ENCODE measurements at regions not wholly inside any gene's neighbourhood (a gene's known extent, or its start where the extent isn't known, plus 50 kb on each side); places are given as distances from the start of the nearest gene placed in this dataset.

DNA sequence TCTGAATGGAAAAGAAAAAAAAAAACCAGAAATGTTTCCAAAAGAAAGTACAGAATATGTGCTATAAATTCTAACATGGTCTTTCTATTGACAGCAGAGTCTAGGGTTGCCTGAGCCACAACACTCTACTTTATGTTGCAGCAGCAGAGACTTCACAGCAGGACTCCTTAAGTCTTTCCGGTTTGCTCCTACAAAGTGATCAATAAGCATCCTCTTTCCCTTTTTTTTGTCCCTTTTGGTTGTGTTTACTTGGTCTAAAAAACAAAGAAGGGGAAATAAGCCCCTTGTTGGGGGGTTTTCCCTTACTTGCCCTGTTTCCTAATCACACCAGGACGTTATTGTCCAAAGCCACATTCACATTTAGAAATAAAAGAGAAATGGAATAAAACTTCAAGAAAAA is 163.1 kb upstream of the MPPED2 start:
- DNase-seq (ENCODE audit: low spot score) = no peak
- in situ Hi-C loops (cut with HindIII; ENCODE audit: low sequenced_read_pairs) = no loop called here

DNA sequence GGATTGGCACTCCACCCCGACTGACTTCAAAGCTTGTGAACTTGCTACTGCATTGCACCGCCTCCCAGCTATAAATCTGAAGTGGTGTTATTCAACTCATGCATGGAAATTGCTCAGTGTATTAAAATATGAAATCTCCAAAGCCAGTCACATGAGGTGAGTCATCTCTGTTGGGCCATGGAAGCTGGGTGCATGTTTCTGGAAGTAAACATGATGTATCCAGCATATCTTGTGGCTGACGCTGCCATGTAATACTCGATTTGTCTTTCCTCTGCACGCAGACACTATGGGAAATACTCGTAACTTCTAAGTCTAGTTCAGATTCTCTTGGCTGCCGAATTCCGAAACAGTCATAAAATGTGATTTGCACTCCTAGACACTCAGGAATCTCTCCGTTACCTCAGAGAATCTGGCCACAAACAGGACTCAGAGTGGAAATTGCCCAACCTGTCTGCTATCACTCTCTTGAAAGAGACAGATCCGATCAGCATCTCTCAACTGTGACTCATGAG is 154.9 kb upstream of the MPPED2 start:
- no peak for DNase-seq (ENCODE audit: low spot score)
- in situ Hi-C loops (cut with HindIII; ENCODE audit: low sequenced_read_pairs) = no loop called here

DNA sequence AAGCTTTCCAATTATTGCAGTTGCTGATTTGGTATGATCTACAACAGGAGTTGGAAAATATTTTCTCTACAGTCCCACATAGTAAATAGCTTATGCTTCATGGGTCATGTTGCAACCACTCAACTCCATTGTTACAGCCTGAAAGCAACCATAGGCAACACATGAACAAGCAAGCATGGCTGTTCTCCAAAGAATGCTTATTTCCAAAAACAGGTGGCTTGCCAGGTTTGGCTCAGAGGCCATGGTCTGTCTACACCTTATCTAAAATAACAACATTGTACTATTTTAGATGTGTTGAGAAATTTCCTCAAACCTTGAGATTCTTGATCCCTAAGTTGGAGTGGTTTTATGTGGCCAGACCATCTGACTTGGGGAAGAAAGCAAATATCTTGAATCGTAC is 153.9 kb upstream of the MPPED2 start:
- in situ Hi-C loops (cut with HindIII; ENCODE audit: low sequenced_read_pairs) = no loop called here
- no peak for DNase-seq (ENCODE audit: low spot score)

DNA sequence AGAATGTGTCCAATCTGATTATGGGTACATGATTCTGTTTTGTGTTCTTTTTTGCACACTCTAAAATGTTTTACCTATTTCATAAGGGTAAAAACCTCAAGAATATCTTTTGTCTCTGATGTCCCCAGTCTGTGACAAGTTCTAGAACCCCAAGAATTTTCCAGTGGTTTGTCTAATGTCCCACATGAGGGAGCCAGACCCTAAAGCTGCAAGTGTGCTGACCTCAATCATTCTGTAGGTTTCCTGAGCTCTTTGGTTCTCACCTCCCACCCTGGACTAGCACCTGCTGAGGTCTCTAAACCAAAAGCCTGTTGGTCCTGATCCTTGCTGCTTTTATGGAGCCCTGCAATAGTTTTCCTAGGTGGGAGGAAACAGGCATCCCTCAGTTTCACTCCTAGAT is 149.8 kb upstream of the MPPED2 start:
- in situ Hi-C loops (cut with HindIII; ENCODE audit: low sequenced_read_pairs) = no loop called here

DNA sequence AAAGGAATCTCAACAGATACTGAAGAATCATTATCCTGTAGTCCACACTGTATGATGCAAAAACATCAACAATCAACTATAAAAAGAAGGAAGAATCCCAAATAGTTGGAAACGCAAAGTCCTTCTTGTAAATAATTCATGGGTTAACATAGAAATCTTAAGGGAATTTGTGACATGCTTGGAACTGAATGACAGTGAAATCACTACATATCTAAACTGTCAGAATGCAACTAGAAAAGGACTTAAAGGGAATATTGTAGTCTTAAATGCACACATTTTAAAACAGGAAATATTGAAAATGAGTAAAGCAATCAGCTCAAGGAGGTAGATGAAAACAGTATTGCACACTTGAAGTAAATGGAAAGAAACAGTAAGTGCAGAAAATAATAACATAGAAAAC is 147.6 kb upstream of the MPPED2 start:
- in situ Hi-C loops (cut with HindIII; ENCODE audit: low sequenced_read_pairs) = no loop called here
- DNase-seq (ENCODE audit: low spot score) = no peak

More for the DNA sequence above, 149.8 kb upstream of the MPPED2 start:
- DNase-seq (ENCODE audit: low spot score) = no peak

DNA sequence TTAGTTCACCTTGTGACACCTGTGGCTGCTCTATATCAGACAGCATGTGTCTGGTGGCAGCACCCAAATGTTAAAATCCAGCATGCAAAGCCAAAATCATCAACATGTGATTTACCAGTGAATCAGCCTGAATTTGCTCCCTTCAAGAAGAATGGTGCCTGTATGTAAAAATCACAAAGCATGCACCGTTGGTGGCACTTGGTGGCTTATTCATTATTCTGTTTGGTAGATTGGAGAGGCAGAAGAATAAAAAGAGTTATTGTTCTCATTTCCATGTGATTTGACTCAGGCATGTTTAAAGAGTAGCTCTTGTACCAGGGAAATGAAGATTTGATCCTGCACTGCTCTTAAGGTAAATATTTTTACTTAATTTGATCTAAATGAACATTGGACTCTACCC is 143.9 kb upstream of the MPPED2 start:
- in situ Hi-C loops (cut with HindIII; ENCODE audit: low sequenced_read_pairs) = no loop called here
- no peak for DNase-seq (ENCODE audit: low spot score)

DNA sequence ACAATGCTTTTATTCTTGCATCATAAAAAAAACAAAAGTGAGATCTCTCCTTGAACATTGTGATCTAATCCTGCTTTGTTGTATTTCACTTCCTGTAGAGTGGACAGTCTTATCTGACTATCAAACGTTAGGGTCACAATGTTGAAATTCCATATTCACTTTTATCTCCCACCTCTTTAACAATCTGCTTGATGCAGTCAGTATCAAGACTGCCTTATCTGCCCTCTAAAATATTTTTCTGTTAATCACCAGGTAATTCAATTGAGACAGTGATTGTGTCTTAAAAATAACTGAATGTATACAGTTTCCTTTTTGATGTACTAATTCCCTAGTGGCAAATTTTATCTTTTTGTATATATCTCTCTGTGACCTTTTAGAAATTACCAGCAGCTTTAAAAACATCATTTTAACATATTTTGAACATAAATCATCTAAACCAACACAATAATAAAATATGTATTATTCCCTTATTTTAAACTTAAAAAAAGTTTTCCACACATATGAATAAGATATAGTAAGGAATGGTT is 143.1 kb upstream of the MPPED2 start:
- no peak for DNase-seq (ENCODE audit: low spot score)
- in situ Hi-C loops (cut with HindIII; ENCODE audit: low sequenced_read_pairs) = no loop called here

DNA sequence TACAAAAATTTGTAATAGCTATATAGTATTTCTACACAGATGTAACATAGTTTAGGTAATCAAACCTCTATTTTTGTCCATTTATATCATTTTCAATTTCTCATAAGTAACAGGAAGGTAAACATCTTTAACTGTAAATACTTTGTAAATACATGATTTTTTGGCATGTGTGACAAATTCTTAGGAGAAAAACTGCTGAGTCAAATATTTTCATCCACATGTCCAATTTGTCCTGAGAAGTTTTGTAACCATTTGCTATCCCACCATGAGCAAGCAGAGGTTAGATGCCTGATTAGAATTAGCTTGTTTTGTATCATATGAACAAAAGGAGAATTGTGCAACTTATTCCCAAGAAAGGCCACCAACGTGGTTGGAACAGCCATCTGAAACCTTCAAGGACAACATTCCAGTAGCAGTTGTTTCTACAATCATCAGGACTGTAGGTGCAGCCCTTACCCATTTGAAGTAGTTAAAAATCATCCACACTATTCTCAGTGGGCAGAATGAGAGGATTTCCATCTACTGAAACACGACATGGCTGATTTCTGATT is 139.6 kb upstream of the MPPED2 start:
- in situ Hi-C loops (cut with HindIII; ENCODE audit: low sequenced_read_pairs) = no loop called here
- no peak for DNase-seq (ENCODE audit: low spot score)

DNA sequence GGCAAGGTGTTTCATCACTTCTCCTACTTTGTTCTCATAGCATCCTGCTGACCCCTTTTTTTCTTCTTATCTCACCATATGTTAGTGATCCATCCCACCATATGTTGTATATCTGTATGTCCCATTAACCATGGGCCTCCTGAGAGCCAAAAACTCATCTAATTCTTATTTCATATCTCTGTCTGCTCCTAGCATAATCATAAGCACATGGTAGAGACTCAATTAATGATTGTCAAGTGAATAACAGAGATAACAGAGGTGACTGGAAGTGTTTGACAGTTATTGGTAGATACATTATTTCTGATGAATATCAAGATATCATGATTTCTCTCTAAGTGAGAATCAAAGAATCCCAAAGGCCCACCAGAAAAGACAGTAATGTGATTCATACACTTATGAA is 138.1 kb upstream of the MPPED2 start:
- in situ Hi-C loops (cut with HindIII; ENCODE audit: low sequenced_read_pairs) = no loop called here
- no peak for DNase-seq (ENCODE audit: low spot score)

DNA sequence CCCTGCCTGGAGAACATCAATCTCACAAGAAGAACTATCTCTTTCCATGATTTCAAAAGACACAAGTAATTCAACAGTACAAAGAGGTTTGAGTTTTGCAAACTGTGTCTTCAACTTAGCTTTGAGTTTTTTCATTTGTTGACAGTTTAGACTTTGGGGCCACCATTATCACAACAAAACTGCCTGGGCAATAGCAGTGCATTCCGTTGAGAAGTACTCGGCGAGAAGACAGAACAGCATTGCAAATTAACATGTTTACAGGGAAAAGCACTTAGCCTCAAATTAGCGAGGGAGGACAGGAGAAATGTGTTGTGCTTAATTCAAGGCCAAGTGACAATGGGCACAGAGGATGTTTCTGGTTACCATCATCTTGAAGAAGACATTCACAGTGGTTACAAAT is 133.2 kb upstream of the MPPED2 start:
- in situ Hi-C loops (cut with HindIII; ENCODE audit: low sequenced_read_pairs) = no loop called here
- no peak for DNase-seq (ENCODE audit: low spot score)

DNA sequence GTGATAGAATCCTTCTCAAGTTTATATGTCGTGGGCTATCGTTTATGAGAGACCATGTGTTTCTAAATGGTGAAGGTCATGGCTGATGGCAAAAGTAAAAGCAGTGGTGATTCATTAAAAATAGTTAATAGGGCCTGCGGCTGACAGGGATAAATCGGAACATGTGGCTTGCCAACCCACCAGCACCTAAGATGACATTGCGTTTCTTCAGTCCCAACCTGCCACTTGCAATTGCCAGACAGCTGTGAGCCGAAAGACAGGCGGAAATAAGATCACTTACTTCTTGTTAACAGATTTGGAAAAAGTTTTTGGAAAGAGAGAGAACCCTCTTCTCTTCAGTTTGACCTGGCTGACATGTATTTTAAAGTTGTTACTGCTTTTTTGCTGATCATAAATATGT is 131.5 kb upstream of the MPPED2 start:
- in situ Hi-C loops (cut with HindIII; ENCODE audit: low sequenced_read_pairs) = no loop called here
- no peak for DNase-seq (ENCODE audit: low spot score)

DNA sequence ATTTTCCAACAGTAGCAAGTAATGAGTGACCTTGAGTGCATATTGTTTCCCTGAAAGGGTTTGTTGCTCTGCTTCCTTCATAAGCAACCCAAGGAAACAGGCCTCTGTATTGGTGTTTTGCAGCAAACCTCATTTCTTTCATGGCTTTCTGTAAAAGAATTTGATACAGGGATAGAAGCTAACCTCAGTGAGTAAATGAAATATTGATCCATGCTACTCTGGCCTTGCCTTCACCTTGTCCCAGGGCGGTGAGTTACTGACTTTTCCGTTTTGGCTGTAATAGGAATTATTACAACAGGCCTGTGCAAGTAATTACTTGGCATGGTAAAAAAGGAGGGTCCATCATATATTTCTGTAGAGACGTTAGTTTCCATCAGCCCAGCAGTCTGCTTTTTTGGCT is 130.9 kb upstream of the MPPED2 start:
- in situ Hi-C loops (cut with HindIII; ENCODE audit: low sequenced_read_pairs) = no loop called here

DNA sequence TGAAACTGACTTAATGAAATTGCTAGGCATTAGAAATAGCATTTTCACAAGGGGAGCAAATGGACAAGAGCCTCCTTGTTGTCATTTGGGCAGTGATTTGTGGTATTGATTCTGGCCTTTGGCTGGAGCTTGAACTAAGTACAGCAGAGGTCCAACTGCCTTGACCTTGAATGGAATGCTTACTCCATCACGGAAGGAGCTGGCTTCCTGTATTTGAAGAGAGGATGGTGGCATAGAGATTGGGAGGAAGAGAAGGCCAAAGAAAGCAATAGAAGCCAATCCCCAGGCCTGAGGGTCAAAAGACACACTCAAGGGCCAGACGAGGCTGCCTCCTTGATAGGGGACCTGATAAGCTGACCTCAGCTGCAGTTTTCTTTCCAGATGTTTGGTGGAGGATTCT is 126.6 kb upstream of the MPPED2 start:
- DNase-seq (ENCODE audit: low spot score) = no peak
- in situ Hi-C loops (cut with HindIII; ENCODE audit: low sequenced_read_pairs) = no loop called here

More for the DNA sequence above, 130.9 kb upstream of the MPPED2 start:
- DNase-seq (ENCODE audit: low spot score) = no peak

DNA sequence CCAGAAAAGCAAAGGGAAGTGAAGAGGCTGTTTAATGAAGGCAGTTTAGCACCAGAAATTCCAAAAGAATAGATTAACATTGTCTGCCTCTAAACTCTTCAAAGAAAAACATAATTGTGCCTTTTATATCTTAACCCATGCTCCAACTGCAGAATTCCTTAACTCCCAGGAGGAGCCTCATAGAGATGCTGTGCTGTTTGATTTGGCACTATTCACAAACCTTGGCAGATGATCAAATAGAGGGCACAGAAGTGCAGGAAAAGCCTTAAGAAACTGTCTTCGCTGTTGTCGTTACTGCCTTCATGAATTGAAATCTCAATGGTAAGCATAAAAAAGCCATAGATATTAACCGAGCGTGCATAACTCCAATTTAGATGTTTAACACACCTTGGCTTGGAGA is 124.1 kb upstream of the MPPED2 start:
- peak; percentile 1 for DNase-seq (ENCODE audit: low spot score)
- in situ Hi-C loops (cut with HindIII; ENCODE audit: low sequenced_read_pairs) = no loop called here

DNA sequence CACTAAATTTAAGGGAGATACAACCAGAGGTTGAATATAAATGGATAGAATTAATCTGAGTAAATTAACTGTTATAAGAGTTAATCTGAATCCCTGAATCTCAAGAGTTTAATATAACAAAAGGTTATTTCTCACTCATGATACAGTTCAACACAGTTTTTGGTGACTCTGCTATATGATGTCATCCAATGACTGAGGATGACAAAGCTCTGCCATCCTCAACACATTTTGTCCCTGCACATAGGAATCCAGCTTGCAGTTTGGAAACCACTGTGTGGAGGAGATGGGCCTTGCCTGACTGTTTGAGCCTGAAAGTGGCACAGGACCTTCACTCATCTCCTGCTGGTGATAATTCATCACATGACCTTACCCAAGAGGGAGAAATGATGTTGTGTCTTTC is 121.0 kb upstream of the MPPED2 start:
- DNase-seq (ENCODE audit: low spot score) = no peak
- in situ Hi-C loops (cut with HindIII; ENCODE audit: low sequenced_read_pairs) = no loop called here

DNA sequence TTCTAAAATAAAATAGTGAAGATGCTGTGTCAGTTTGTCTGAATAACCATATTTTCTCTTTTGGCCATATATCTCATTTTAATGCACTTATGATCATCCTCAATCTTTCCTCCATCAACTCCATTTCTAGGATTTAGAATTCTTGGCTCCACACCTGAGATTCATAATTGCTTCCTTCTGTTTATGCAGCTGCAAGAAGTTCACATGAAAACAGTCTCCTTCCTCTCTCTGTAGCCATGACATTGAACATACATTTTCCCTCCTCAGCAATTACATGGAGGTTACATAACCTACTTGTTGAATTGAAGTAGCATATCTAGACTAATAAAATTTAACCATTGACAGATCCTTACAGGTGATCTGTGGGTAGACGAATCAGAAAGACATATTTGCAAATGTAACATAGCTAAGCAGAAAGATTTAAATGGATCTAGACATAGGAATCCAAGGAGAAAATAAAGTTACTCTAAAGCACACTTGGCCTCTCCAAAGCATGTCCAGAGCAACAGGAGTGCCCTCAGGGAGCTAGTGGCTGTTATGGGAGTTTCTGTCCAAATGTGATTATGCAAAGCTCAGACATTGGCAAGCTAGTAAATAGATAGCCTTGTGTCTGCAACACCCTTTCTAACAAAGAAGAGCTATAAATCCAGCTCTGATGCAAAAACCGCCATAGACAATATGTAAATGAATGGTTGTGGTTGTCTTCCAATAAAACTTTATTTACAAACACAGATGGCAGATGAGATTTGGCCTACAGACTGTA is 119.9 kb upstream of the MPPED2 start:
- no peak for DNase-seq (ENCODE audit: low spot score)
- in situ Hi-C loops (cut with HindIII; ENCODE audit: low sequenced_read_pairs) = no loop called here

DNA sequence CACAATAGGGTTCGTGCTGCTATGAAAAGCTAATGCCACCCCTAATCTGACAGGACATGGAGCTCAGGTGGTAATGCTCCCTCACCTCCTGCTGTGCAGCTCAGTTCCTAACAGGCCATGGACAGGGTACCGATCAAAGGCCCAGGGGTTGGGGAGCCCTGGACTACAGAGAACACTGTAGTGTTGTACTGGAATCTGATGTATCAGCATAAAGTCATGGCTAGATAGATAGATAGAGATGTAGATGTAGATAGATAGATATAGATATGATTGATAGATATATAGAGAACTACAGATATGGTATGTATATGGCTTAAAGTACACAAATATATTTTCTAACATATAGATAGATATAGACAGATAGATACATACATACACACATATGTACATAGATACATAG is 112.3 kb upstream of the MPPED2 start:
- in situ Hi-C loops (cut with HindIII; ENCODE audit: low sequenced_read_pairs) = no loop called here
- no peak for DNase-seq (ENCODE audit: low spot score)

DNA sequence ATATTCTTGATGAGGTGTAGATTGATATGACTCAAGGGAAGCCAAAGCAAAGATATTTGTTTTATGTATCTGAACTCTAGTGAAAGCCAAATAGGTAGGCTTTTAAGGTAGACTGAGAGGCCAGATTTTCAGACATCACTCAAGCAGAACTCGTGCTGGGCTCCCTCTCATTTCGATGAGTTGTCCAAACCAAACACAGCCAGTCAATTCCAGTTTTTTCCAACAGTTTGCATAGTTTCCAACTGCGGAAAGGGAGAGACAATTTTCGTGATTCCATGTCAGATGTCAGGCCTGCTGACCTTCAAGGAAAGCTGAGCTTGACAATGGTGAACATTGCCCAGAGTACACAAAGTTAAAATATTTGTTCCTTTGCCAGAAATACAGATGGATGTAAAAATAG is 110.9 kb upstream of the MPPED2 start:
- in situ Hi-C loops (cut with HindIII; ENCODE audit: low sequenced_read_pairs) = no loop called here
- no peak for DNase-seq (ENCODE audit: low spot score)

DNA sequence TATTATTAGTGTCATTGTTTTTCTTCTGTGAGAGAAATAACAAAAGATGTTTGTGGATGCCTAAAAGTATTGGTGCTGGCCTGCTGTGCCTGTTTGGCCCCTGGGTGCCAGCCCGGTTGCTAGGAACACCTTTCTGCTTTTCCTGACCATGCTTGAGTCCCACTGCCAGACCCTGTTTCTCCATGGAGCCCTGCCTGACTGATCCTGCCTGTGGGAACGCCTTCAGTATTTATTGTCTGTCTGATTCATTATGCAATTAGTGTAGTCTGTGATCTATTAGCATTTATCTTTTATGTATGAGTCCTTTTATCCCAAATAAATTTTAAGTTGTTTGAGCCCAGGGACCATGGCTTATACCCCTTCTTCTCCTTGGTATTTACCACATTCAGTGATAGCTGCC is 98.6 kb upstream of the MPPED2 start:
- no peak for DNase-seq (ENCODE audit: low spot score)
- in situ Hi-C loops (cut with HindIII; ENCODE audit: low sequenced_read_pairs) = no loop called here

DNA sequence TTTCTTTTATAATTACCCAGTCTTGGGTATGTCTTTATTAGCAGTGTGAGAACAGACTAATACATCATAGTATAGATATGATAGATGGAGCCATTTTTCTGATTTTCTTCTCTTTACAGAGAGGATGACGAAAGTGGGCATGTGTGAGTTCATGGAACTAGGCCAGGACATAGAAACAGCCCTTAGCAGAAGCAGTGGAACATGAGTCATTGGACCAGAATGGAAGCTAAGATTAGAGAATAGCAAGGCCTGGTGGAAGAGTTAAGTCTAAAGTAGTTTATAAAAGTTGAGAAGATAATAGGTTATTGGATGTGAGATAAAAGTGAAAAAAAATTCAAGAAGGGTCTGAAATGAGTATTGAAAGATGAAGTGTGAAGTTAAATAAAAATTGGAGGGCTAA is 97.0 kb upstream of the MPPED2 start:
- no peak for DNase-seq (ENCODE audit: low spot score)
- in situ Hi-C loops (cut with HindIII; ENCODE audit: low sequenced_read_pairs) = no loop called here

DNA sequence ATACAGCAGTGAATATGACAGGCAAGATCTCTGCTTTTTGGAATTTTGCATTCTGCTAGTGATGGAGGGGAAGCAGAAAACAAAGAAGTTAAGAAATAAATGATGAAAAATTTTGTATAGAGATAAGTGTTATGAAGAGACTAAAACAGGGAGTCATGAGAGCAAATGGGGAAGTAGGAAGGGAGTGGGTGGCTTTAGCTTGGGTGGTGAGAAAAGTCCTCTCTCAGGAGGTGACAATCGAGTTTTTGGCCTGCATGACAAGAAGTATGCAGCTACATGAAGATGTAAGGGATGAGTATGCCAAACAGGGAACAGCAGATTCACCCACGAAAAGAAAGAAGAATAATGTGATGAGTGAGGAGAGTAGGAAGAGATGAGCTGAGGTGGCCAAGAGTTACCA is 80.7 kb upstream of the MPPED2 start:
- DNase-seq (ENCODE audit: low spot score) = no peak
- in situ Hi-C loops (cut with HindIII; ENCODE audit: low sequenced_read_pairs) = no loop called here

All from G401 (cell line).